ENCODE measurements at regions not wholly inside any gene's neighbourhood (a gene's known extent, or its start where the extent isn't known, plus 50 kb on each side); places are given as distances from the start of the nearest gene placed in this dataset.

GRCh38 chrX:124917011-124917410 is 402.7 kb upstream of the TEX13C start:
- TF ChIP-seq EZH2phosphoT487 (IDR thresholded peaks at IDR 0.05; ENCODE audit: low read depth, severe bottlenecking, unreplicated experiment) (no peak), CTCF (IDR thresholded peaks at IDR 0.05; ENCODE audit: poor library complexity) (no peak), EZH2 (IDR thresholded peaks at IDR 0.05; ENCODE audit: borderline replicate concordance) (no peak)
- Histone ChIP-seq H3K36me3 (replicated peaks; ENCODE audit: insufficient read depth, low read depth) (no peaks in the 10 kb centered on the region), H3K27me3 (no peaks in the 10 kb centered on the region), H3K79me2 (no peaks in the 10 kb centered on the region), H3K9me3 (ENCODE audit: low read depth) (no peaks in the 10 kb centered on the region), H3K27ac (no peak overlapping the region), H3K4me1 (ENCODE audit: insufficient read depth) (no peaks in the 10 kb centered on the region), H2AFZ (no peak overlapping the region), H4K20me1 (ENCODE audit: insufficient read depth, poor library complexity, severe bottlenecking) (no peaks in the 10 kb centered on the region), H3K4me2 (no peak overlapping the region), H3K4me3 (no peak overlapping the region), H3K9me2 (replicated peaks; ENCODE audit: insufficient read depth) (no peaks in the 10 kb centered on the region)
- 75% methylated on average over 2 of the region's 2 CpGs for WGBS (ENCODE audit: low lambda C conversion rate, missing lambda C conversion rate)
- no peak for DNase-seq (ENCODE audit: low spot score)

DNA sequence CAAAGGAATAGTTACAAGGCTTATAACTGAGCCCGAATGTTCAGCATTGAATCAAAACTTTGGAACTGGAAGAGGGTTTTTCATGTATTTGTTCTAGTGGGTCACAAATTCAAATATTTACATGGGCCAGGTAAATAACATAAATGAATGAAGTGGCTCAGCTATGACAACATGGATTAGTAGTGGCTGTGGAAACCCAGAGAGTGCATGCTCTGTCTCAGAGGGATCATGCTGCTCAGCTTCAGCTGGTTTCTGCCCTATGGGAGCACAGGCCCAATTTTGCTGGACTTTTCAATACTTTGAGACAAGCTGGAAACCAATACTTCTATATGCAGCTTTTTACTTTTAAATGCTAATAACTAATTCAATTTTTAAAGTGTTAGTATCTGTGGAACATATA is 394.0 kb upstream of the TEX13C start:
- H2AFZ ChIP-seq: no peak overlapping the region
- no peaks in the 10 kb centered on the region for H3K79me2 ChIP-seq
- H3K9me2 ChIP-seq (replicated peaks; ENCODE audit: insufficient read depth): no peaks in the 10 kb centered on the region
- no peaks in the 10 kb centered on the region for H4K20me1 ChIP-seq (ENCODE audit: insufficient read depth, poor library complexity, severe bottlenecking)
- TF ChIP-seq CTCF (IDR thresholded peaks at IDR 0.05; ENCODE audit: poor library complexity): no peak
- TF ChIP-seq EZH2 (IDR thresholded peaks at IDR 0.05; ENCODE audit: borderline replicate concordance): no peak
- no peaks in the 10 kb centered on the region for H3K9me3 ChIP-seq (ENCODE audit: low read depth)
- H3K4me2 ChIP-seq: no peak overlapping the region
- H3K27me3 ChIP-seq: no peaks in the 10 kb centered on the region
- no peaks in the 10 kb centered on the region for H3K36me3 ChIP-seq (replicated peaks; ENCODE audit: insufficient read depth, low read depth)
- H3K4me1 ChIP-seq (ENCODE audit: insufficient read depth): no peaks in the 10 kb centered on the region
- no peak overlapping the region for H3K27ac ChIP-seq
- no peak overlapping the region for H3K4me3 ChIP-seq
- WGBS (ENCODE audit: low lambda C conversion rate, missing lambda C conversion rate): 69% methylated on average over 1 of the region's 1 CpG
- no peak for DNase-seq (ENCODE audit: low spot score)

- no peak overlapping the region for H3K27ac ChIP-seq
- no peak overlapping the region for H3K4me2 ChIP-seq
- H3K9me2 ChIP-seq (replicated peaks; ENCODE audit: insufficient read depth): no peaks in the 10 kb centered on the region
- H3K9me3 ChIP-seq (ENCODE audit: low read depth): no peaks in the 10 kb centered on the region
- no peaks in the 10 kb centered on the region for H3K79me2 ChIP-seq
- no peak for DNase-seq (ENCODE audit: low spot score)
- TF ChIP-seq EZH2phosphoT487 (IDR thresholded peaks at IDR 0.05; ENCODE audit: low read depth, severe bottlenecking, unreplicated experiment): no peak
- no peak for TF ChIP-seq CTCF (IDR thresholded peaks at IDR 0.05; ENCODE audit: poor library complexity)
- TF ChIP-seq EZH2 (IDR thresholded peaks at IDR 0.05; ENCODE audit: borderline replicate concordance): no peak
- no peaks in the 10 kb centered on the region for H4K20me1 ChIP-seq (ENCODE audit: insufficient read depth, poor library complexity, severe bottlenecking)
- H3K4me3 ChIP-seq: no peak overlapping the region
- H3K4me1 ChIP-seq (ENCODE audit: insufficient read depth): no peaks in the 10 kb centered on the region
- H3K27me3 ChIP-seq: no peaks in the 10 kb centered on the region
- H3K36me3 ChIP-seq (replicated peaks; ENCODE audit: insufficient read depth, low read depth): no peaks in the 10 kb centered on the region
- WGBS (ENCODE audit: low lambda C conversion rate, missing lambda C conversion rate): 56% methylated on average over 3 of the region's 3 CpGs
- H2AFZ ChIP-seq: no peak overlapping the region
Measured at GRCh38 chrX:124931241-124931640, 388.4 kb upstream of the TEX13C start.

DNA sequence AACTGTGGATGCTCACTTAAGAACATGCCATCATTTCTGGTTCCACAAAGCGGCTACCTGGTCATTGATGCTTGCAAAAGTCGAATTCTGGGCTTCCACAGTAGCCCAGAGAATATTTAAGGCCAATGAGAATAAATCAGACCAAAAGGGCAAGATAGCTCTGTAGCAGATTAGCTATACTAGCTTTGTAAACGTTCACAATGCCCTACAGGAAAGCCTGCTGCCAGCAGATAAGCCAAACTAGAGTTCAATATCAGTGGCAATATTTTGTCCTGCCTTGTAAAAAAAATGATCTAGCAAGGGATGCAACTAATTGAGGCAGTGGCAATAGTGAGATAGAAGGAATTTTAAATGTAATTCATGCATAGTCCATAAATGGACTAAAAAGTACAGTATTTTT is 387.7 kb upstream of the TEX13C start:
- 39% methylated on average over 3 of the region's 3 CpGs for WGBS (ENCODE audit: low lambda C conversion rate, missing lambda C conversion rate)
- no peaks in the 10 kb centered on the region for H3K4me1 ChIP-seq (ENCODE audit: insufficient read depth)
- no peaks in the 10 kb centered on the region for H3K27me3 ChIP-seq
- no peak for TF ChIP-seq EZH2 (IDR thresholded peaks at IDR 0.05; ENCODE audit: borderline replicate concordance)
- no peaks in the 10 kb centered on the region for H3K79me2 ChIP-seq
- no peaks in the 10 kb centered on the region for H4K20me1 ChIP-seq (ENCODE audit: insufficient read depth, poor library complexity, severe bottlenecking)
- DNase-seq (ENCODE audit: low spot score): no peak
- H3K4me2 ChIP-seq: no peak overlapping the region
- no peak overlapping the region for H3K4me3 ChIP-seq
- no peaks in the 10 kb centered on the region for H3K36me3 ChIP-seq (replicated peaks; ENCODE audit: insufficient read depth, low read depth)
- H2AFZ ChIP-seq: no peak overlapping the region
- no peaks in the 10 kb centered on the region for H3K9me2 ChIP-seq (replicated peaks; ENCODE audit: insufficient read depth)
- no peak overlapping the region for H3K27ac ChIP-seq
- no peaks in the 10 kb centered on the region for H3K9me3 ChIP-seq (ENCODE audit: low read depth)
